Prostate gland (tissue), 2 donors: ENCODE measurements at regions not wholly inside any gene's neighbourhood (a gene's known extent, or its start where the extent isn't known, plus 50 kb on each side); places are given as distances from the start of the nearest gene placed in this dataset.

ENCODE experiments used
- CTCF ChIP-seq, 4 experiments: fragments of 200-600 bp in 2 of 4; fragments of 450-650 bp in 2 of 4; sonication (generic) in 2 of 4; IDR thresholded peaks; 1 replicate in 3 of 4; 2 replicates in 1 of 4; pipeline ENCODE4 v1.5.1; 2016 to 2019; ENCODE audit warnings: antibody characterized with exemption in 4 of 4, mild to moderate bottlenecking in 2 of 4, moderate library complexity in 2 of 4
- POLR2A ChIP-seq: fragments of 450-650 bp; IDR thresholded peaks from one replicate; pipeline ENCODE4 v1.6.1; 2016; ENCODE audit warnings: antibody characterized with exemption, mild to moderate bottlenecking

GRCh38 chr1:30638811-30639210 lies 84.6 kb downstream of the MATN1 start:
- TF ChIP-seq POLR2A (no peak), CTCF (IDR thresholded peaks at IDR 0.05) (no peak)
